Natural killer cell (primary cell): ENCODE measurements at regions not wholly inside any gene's neighbourhood (a gene's known extent, or its start where the extent isn't known, plus 50 kb on each side); places are given as distances from the start of the nearest gene placed in this dataset.

Experiments
- ATAC-seq, 3 donors: fragments of 150-1000 bp in 2 of 3; fragments of 200-7000 bp in 1 of 3; cut with Tn5 transposase; 1 replicate in 1 of 3; 2 replicates in 2 of 3; pipeline ENCODE4 v1.10.0; 2021; ENCODE audit warnings: mild to moderate bottlenecking in 2 of 3, moderate library complexity in 2 of 3
- DNase-seq, 2 donors: peaks; one replicate each; pipeline versions ENCODE4 v3.0.0 to v3.0.0-alpha.2; 2013 to 2021; ENCODE audit warnings: mixed read lengths in 1 of 2
- H3K27ac ChIP-seq: one replicate; pipeline ENCODE4 v1.5.1; 2013; ENCODE audit warnings: mild to moderate bottlenecking, low read length
- H3K27me3 ChIP-seq: one replicate; pipeline ENCODE4 v1.6.1; 2013; ENCODE audit warnings: low read length; ENCODE audit not compliant: control insufficient read depth, insufficient read depth
- H3K36me3 ChIP-seq: one replicate; pipeline ENCODE4 v1.6.1; 2013; ENCODE audit warnings: low read length; ENCODE audit not compliant: control insufficient read depth, insufficient read depth
- H3K4me1 ChIP-seq: one replicate; pipeline ENCODE4 v1.6.1; 2013; ENCODE audit warnings: low read length; ENCODE audit not compliant: control insufficient read depth, insufficient read depth
- H3K4me3 ChIP-seq: one replicate; pipeline ENCODE4 v1.5.1; 2013; ENCODE audit warnings: low read length
- H3K9me3 ChIP-seq: one replicate; pipeline ENCODE4 v1.6.1; 2013; ENCODE audit warnings: low read length; ENCODE audit not compliant: control insufficient read depth, insufficient read depth
- H3K27ac Mint-ChIP-seq, 2 donors: one replicate each; pipeline ENCODE4 v1.8.0; 2022; ENCODE audit warnings: mild to moderate bottlenecking in 2 of 2, mixed read lengths in 2 of 2, moderate library complexity in 1 of 2
- H3K27me3 Mint-ChIP-seq, 2 donors: one replicate each; pipeline ENCODE4 v1.8.0; 2022; ENCODE audit warnings: low read depth in 2 of 2, mixed read lengths in 2 of 2
- H3K36me3 Mint-ChIP-seq: one replicate; pipeline ENCODE4 v1.8.0; 2022; ENCODE audit warnings: mixed read lengths
- H3K4me1 Mint-ChIP-seq, 2 donors: one replicate each; pipeline ENCODE4 v1.8.0; 2022; ENCODE audit warnings: mixed read lengths in 2 of 2
- H3K4me3 Mint-ChIP-seq: one replicate; pipeline ENCODE4 v1.8.0; 2022; ENCODE audit warnings: mild to moderate bottlenecking, moderate library complexity, mixed read lengths
- H3K9me3 Mint-ChIP-seq, 2 donors: one replicate each; pipeline ENCODE4 v1.8.0; 2022; ENCODE audit warnings: mixed read lengths in 2 of 2
- WGBS: methylation state at CpG from one replicate; pipeline ENCODE4 v1.1.7; 2013; ENCODE audit warnings: missing lambda C conversion rate; ENCODE audit not compliant: insufficient coverage; 5-methylcytosine and 5-hydroxymethylcytosine counted together
- intact Hi-C: fragments of 100-400 bp; cut with micrococcal nuclease; formaldehyde crosslinking; loops from one replicate; pipeline ENCODE4 v1.14.2; 2022
- TF ChIP-seq, protein P1 (sequence below): fragments of 200-600 bp; IDR thresholded peaks from one replicate; pipeline ENCODE4 v1.8.0; 2022; ENCODE audit warnings: antibody characterized with exemption

DNA sequence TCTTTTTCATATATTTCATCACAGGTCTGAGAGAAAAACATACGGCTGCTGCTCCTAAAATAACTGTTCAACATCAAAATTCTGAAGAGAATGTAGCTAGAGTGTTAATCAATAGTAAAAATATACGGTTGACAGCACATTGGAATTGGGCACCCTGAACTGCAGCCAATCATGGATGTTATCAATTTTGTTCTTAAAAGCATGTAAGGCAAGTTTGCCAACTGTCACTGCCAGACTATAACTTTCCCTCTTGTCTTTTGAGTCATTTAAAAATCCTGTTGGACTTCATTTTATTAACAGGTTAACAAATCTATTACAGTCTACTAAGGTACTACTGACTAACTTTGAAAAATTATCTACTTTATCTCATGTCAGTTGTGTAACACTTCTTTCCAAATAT is 592.8 kb downstream of the HACE1 start:
- 89% methylated on average over 2 of the region's 2 CpGs for WGBS
- Histone ChIP-seq H3K27ac (no peak overlapping the region), H3K36me3 (no peaks in the 10 kb centered on the region), H3K4me1 (no peaks in the 10 kb centered on the region), H3K9me3 (no peaks in the 10 kb centered on the region), H3K27me3 (no peaks in the 10 kb centered on the region), H3K4me3 (no peak overlapping the region)
- no peaks in the 10 kb centered on the region for H3K4me1 Mint-ChIP-seq
- H3K36me3 Mint-ChIP-seq = no peaks in the 10 kb centered on the region
- DNase-seq (no peak), ATAC-seq (no peak)
- peaks cover 5 to 6% of the 10 kb centered on the region in 2 donors for H3K9me3 Mint-ChIP-seq
- no peaks in the 10 kb centered on the region for H3K27me3 Mint-ChIP-seq
- intact Hi-C loops = no loop called here
- H3K4me3 Mint-ChIP-seq = no peak overlapping the region
- no peak overlapping the region for H3K27ac Mint-ChIP-seq
- TF ChIP-seq, protein P1, sequence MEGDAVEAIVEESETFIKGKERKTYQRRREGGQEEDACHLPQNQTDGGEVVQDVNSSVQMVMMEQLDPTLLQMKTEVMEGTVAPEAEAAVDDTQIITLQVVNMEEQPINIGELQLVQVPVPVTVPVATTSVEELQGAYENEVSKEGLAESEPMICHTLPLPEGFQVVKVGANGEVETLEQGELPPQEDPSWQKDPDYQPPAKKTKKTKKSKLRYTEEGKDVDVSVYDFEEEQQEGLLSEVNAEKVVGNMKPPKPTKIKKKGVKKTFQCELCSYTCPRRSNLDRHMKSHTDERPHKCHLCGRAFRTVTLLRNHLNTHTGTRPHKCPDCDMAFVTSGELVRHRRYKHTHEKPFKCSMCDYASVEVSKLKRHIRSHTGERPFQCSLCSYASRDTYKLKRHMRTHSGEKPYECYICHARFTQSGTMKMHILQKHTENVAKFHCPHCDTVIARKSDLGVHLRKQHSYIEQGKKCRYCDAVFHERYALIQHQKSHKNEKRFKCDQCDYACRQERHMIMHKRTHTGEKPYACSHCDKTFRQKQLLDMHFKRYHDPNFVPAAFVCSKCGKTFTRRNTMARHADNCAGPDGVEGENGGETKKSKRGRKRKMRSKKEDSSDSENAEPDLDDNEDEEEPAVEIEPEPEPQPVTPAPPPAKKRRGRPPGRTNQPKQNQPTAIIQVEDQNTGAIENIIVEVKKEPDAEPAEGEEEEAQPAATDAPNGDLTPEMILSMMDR = no peak

DNA sequence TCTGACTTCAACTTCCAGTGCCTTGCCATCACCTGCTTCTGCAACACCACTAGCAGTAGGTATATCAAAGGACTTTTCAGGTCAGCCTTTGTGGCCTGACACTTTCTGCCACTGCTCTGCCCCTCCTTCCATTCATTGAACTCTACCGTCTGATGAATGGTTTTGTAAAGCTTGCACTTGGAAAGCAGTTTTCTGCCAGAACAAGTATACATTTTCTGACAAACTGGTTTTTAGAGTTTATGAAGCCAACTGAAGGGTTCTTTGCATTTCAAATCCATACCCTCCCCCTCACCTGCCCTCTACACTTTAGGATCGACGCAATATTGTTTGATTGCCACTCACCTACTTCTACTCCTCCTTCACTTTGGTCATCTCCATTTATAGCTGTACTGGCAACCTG is 603.1 kb downstream of the HACE1 start:
- TF ChIP-seq, protein P1 = no peak
- H3K27ac Mint-ChIP-seq = no peak overlapping the region
- WGBS = 87% methylated on average over 3 of the region's 3 CpGs

DNA sequence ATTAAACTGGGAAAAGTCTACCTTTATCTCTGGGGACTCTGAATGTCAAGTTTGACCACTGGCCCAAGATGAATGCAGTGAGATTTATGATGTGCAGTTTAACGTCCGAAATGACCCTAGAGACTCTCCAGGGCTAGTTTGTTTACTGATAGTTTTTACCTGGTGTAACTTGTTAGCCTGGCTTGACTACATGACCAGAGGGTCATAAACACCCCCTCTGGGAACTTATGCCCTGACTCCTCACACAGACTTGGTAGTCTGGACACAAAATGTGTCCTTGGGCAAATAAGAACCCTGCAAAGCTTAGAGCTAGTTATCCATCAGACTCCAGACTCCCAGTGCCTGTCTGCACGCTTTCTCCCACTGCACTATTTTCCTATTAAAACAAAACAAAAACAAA is 606.5 kb downstream of the HACE1 start:
- Histone ChIP-seq H3K27ac (no peak overlapping the region), H3K4me1 (no peaks in the 10 kb centered on the region), H3K36me3 (no peaks in the 10 kb centered on the region), H3K27me3 (no peaks in the 10 kb centered on the region), H3K9me3 (no peaks in the 10 kb centered on the region), H3K4me3 (no peak overlapping the region)
- H3K4me1 Mint-ChIP-seq = no peaks in the 10 kb centered on the region
- TF ChIP-seq, protein P1 = no peak
- no peak overlapping the region for H3K27ac Mint-ChIP-seq
- no peak overlapping the region for H3K4me3 Mint-ChIP-seq
- 72% methylated on average over 3 of the region's 3 CpGs for WGBS
- ATAC-seq (no peak), DNase-seq (no peak)
- no peaks in the 10 kb centered on the region for H3K27me3 Mint-ChIP-seq
- no peaks in the 10 kb centered on the region for H3K36me3 Mint-ChIP-seq
- intact Hi-C loops = no loop called here
- H3K9me3 Mint-ChIP-seq = peaks cover 8 to 10% of the 10 kb centered on the region in 2 donors

More for the DNA sequence above, 603.1 kb downstream of the HACE1 start:
- Histone ChIP-seq H3K27ac (no peak overlapping the region), H3K9me3 (no peaks in the 10 kb centered on the region), H3K36me3 (no peaks in the 10 kb centered on the region), H3K27me3 (no peaks in the 10 kb centered on the region), H3K4me3 (no peak overlapping the region), H3K4me1 (no peaks in the 10 kb centered on the region)
- no peaks in the 10 kb centered on the region for H3K27me3 Mint-ChIP-seq
- no peak for ATAC-seq
- H3K4me3 Mint-ChIP-seq = no peak overlapping the region
- no peaks in the 10 kb centered on the region for H3K36me3 Mint-ChIP-seq
- intact Hi-C loops = no loop called here
- no peak for DNase-seq
- no peaks in the 10 kb centered on the region for H3K4me1 Mint-ChIP-seq
- peaks cover 7% of the 10 kb centered on the region in 2 donors for H3K9me3 Mint-ChIP-seq

DNA sequence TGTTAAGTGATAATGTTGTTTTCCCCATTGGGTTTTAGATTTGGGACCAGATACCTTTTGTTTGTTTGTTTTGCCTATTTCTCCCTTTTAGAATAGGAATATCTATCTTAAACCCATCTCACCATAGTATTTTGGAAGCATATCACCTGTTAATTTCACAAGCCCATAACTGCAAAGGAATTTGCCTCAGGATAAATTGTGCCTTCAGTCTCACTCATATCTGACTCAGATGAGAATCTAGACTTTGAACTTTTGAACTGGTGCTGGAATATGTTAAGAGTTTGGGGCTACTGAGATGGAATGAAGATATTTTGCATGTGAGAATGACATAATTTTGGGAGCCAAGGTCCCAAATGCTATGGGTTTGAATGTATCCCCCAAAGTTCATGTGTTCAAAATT is 607.4 kb downstream of the HACE1 start:
- no peaks in the 10 kb centered on the region for H3K27me3 Mint-ChIP-seq
- H3K4me1 Mint-ChIP-seq = no peaks in the 10 kb centered on the region
- no peak overlapping the region for H3K4me3 ChIP-seq
- intact Hi-C loops = no loop called here
- ATAC-seq (no peak), DNase-seq (no peak)
- H3K9me3 Mint-ChIP-seq = peaks cover 8 to 10% of the 10 kb centered on the region in 2 donors
- H3K27me3 ChIP-seq = no peaks in the 10 kb centered on the region
- no peak overlapping the region for H3K4me3 Mint-ChIP-seq
- no peaks in the 10 kb centered on the region for H3K36me3 ChIP-seq
- H3K36me3 Mint-ChIP-seq = no peaks in the 10 kb centered on the region
- TF ChIP-seq, protein P1 = no peak
- no peaks in the 10 kb centered on the region for H3K9me3 ChIP-seq
- H3K4me1 ChIP-seq = no peaks in the 10 kb centered on the region
- no peak overlapping the region for H3K27ac Mint-ChIP-seq
- H3K27ac ChIP-seq = no peak overlapping the region
